SK-N-SH (cell line): ENCODE measurements at regions not wholly inside any gene's neighbourhood (a gene's known extent, or its start where the extent isn't known, plus 50 kb on each side); places are given as distances from the start of the nearest gene placed in this dataset.

Experiments used
- CTCF ChIA-PET: fragments of 300-600, 350-600 bp; formaldehyde crosslinking; extraction: SDS; loops from one replicate; lab custom pipeline; 2021; lab: Yijun Ruan, JAX
- POLR2A ChIA-PET: fragments of 350-600 bp; sonication (Branson Sonifier 250); formaldehyde crosslinking; extraction: SDS; loops from one replicate; lab custom pipeline; 2020; ENCODE audit warnings: antibody characterized with exemption, inconsistent platforms; lab: Yijun Ruan, JAX
- DNase-seq: peaks from one replicate; pipeline ENCODE4 v3.0.0; 2012
- H2AFZ ChIP-seq: fragments of 200-600 bp; sonication (generic); 2 replicates; pipeline ENCODE4 v1.8.1; 2016; ENCODE audit warnings: antibody characterized with exemption, mild to moderate bottlenecking, low read depth
- H3F3A ChIP-seq: fragments of 200-600 bp; sonication (generic); replicated peaks from 2 replicates; pipeline ENCODE3; 2016; ENCODE audit warnings: antibody characterized with exemption, mild to moderate bottlenecking; ENCODE audit not compliant: insufficient read depth
- H3K27ac ChIP-seq, 2 experiments: fragments of 200-500 bp in 1 of 2; fragments of 200-600 bp in 1 of 2; sonication (Bioruptor generic) in 1 of 2; sonication (generic), shearing (Covaris generic) in 1 of 2; 2 replicates each; pipeline versions ENCODE4 v1.5.1 to v1.6.1; 2014 to 2016; ENCODE audit warnings: low read depth in 2 of 2, inconsistent platforms in 1 of 2, low read length in 1 of 2, mild to moderate bottlenecking in 1 of 2, mixed read lengths in 1 of 2
- H3K27me3 ChIP-seq: fragments of 200-600 bp; sonication (generic), shearing (Covaris generic); 2 replicates; pipeline ENCODE4 v1.6.1; 2016; ENCODE audit warnings: mixed run types; ENCODE audit not compliant: insufficient read depth
- H3K36me3 ChIP-seq, 2 experiments: fragments of 200-500 bp in 1 of 2; fragments of 200-600 bp in 1 of 2; sonication (Bioruptor generic) in 1 of 2; sonication (generic) in 1 of 2; replicated peaks in 1 of 2; 2 replicates each; pipeline versions ENCODE3 to v1.5.1; 2014 to 2016; ENCODE audit warnings: low read length in 1 of 2, mild to moderate bottlenecking in 1 of 2; ENCODE audit not compliant: insufficient read depth in 2 of 2, control insufficient read depth in 1 of 2
- H3K4me1 ChIP-seq, 2 experiments: fragments of 200-500 bp in 1 of 2; fragments of 200-600 bp in 1 of 2; sonication (Bioruptor generic) in 1 of 2; sonication (generic), shearing (Covaris generic) in 1 of 2; 2 replicates each; pipeline versions ENCODE4 v1.5.1 to v1.6.1; 2014 to 2016; ENCODE audit warnings: low read depth in 1 of 2, low read length in 1 of 2, mixed run types in 1 of 2; ENCODE audit not compliant: insufficient read depth in 2 of 2, control insufficient read depth in 1 of 2
- H3K4me2 ChIP-seq: fragments of 200-600 bp; sonication (generic), shearing (Covaris generic); 2 replicates; pipeline ENCODE4 v1.6.1; 2017; ENCODE audit warnings: mixed run types
- H3K4me3 ChIP-seq, 2 experiments: fragments of 200-500 bp in 1 of 2; fragments of 200-600 bp in 1 of 2; sonication (Bioruptor generic) in 1 of 2; sonication (generic), shearing (Covaris generic) in 1 of 2; 2 replicates each; pipeline versions ENCODE4 v1.5.1 to v1.8.1; 2014 to 2016; ENCODE audit warnings: low read depth in 2 of 2, inconsistent platforms in 1 of 2, low read length in 1 of 2, mild to moderate bottlenecking in 1 of 2, mixed read lengths in 1 of 2, moderate library complexity in 1 of 2
- H3K79me2 ChIP-seq: fragments of 200-600 bp; sonication (generic); 2 replicates; pipeline ENCODE4 v1.8.1; 2017; ENCODE audit warnings: mild to moderate bottlenecking; ENCODE audit not compliant: insufficient read depth
- H3K9ac ChIP-seq: fragments of 200-600 bp; sonication (generic); 2 replicates; pipeline ENCODE4 v1.6.1; 2017; ENCODE audit warnings: mixed run types
- H3K9me2 ChIP-seq: fragments of 200-600 bp; sonication (generic); 2 replicates; pipeline ENCODE4 v1.6.1; 2017; ENCODE audit warnings: mixed run types
- H3K9me3 ChIP-seq: fragments of 200-600 bp; sonication (generic); 2 replicates; pipeline ENCODE4 v1.6.1; 2017; ENCODE audit warnings: mixed run types, mild to moderate bottlenecking, moderate library complexity
- H4K20me1 ChIP-seq: fragments of 200-600 bp; sonication (generic); 2 replicates; pipeline ENCODE4 v1.6.1; 2017; ENCODE audit warnings: mild to moderate bottlenecking, mixed run types; ENCODE audit not compliant: insufficient read depth
- CHD2 ChIP-seq: fragments of 150-350 bp; IDR thresholded peaks from 2 replicates; pipeline ENCODE4 v1.6.1; 2018; ENCODE audit warnings: low read length; ENCODE audit not compliant: partially characterized antibody
- EP300 ChIP-seq, 2 experiments: IDR thresholded peaks; 2 replicates each; pipeline versions ENCODE4 v1.4.0 to v1.6.1; 2012; ENCODE audit warnings: borderline replicate concordance in 1 of 2, low read depth in 1 of 2, low read length in 1 of 2
- FOSL2 ChIP-seq: IDR thresholded peaks from 2 replicates; pipeline ENCODE4 v1.4.0; 2012; ENCODE audit warnings: low read depth, mild to moderate bottlenecking, moderate library complexity, borderline replicate concordance
- FOXM1 ChIP-seq: IDR thresholded peaks from 2 replicates; pipeline ENCODE4 v1.4.0; 2012; ENCODE audit warnings: low read depth, mild to moderate bottlenecking
- GABPA ChIP-seq: IDR thresholded peaks from 2 replicates; pipeline ENCODE4 v1.4.0; 2012; ENCODE audit warnings: low read depth, mild to moderate bottlenecking
- MEF2A ChIP-seq: IDR thresholded peaks from 2 replicates; pipeline ENCODE4 v1.4.0; 2012; ENCODE audit warnings: low read depth, borderline replicate concordance
- MXI1 ChIP-seq: IDR thresholded peaks from 2 replicates; pipeline ENCODE4 v1.6.1; 2012; ENCODE audit warnings: mild to moderate bottlenecking, low read depth, low read length, improper control_type of control experiment
- NFIC ChIP-seq: IDR thresholded peaks from 2 replicates; pipeline ENCODE4 v1.4.0; 2012; ENCODE audit warnings: borderline replicate concordance
- POLR2AphosphoS5 ChIP-seq: IDR thresholded peaks from 2 replicates; pipeline ENCODE4 v1.6.1; 2012; ENCODE audit warnings: low read depth, low read length
- RAD21 ChIP-seq: IDR thresholded peaks from 2 replicates; pipeline ENCODE4 v1.6.1; 2012; ENCODE audit warnings: mild to moderate bottlenecking, low read length
- RFX5 ChIP-seq: IDR thresholded peaks from 2 replicates; pipeline ENCODE4 v1.6.1; 2012; ENCODE audit warnings: mild to moderate bottlenecking, improper control_type of control experiment, low read length
- SMC3 ChIP-seq: IDR thresholded peaks from 2 replicates; pipeline ENCODE4 v1.6.1; 2012; ENCODE audit warnings: low read depth, low read length, improper control_type of control experiment
- TAF1 ChIP-seq: IDR thresholded peaks from 2 replicates; pipeline ENCODE4 v1.6.1; 2012; ENCODE audit warnings: low read depth, mild to moderate bottlenecking, low read length, moderate library complexity, borderline replicate concordance
- WGBS: methylation state at CpG from one replicate; pipeline ENCODE4 v1.1.6; 2017; ENCODE audit warnings: low lambda C conversion rate; 5-methylcytosine and 5-hydroxymethylcytosine counted together
- TF ChIP-seq, protein P1 (sequence below): IDR thresholded peaks from 2 replicates; pipeline ENCODE4 v1.4.0; 2012; ENCODE audit warnings: low read depth, borderline replicate concordance
- TF ChIP-seq, protein P2 (sequence below): IDR thresholded peaks from 2 replicates; pipeline ENCODE4 v1.6.1; 2012; ENCODE audit warnings: mild to moderate bottlenecking, low read depth, low read length, moderate library complexity
- TF ChIP-seq, protein P3 (sequence below): IDR thresholded peaks from 2 replicates; pipeline ENCODE4 v1.4.0; 2012; ENCODE audit warnings: low read depth
- TF ChIP-seq, protein P4 (sequence below): fragments of 200-600 bp; sonication (generic); IDR thresholded peaks from 2 replicates; pipeline ENCODE4 v1.6.1; 2017; ENCODE audit warnings: antibody characterized with exemption, mild to moderate bottlenecking, moderate library complexity
- TF ChIP-seq, protein P5 (sequence below): fragments of 150-350 bp; IDR thresholded peaks from 2 replicates; pipeline ENCODE4 v1.6.1; 2017; ENCODE audit warnings: antibody characterized with exemption, low read length, low read depth, borderline replicate concordance

DNA sequence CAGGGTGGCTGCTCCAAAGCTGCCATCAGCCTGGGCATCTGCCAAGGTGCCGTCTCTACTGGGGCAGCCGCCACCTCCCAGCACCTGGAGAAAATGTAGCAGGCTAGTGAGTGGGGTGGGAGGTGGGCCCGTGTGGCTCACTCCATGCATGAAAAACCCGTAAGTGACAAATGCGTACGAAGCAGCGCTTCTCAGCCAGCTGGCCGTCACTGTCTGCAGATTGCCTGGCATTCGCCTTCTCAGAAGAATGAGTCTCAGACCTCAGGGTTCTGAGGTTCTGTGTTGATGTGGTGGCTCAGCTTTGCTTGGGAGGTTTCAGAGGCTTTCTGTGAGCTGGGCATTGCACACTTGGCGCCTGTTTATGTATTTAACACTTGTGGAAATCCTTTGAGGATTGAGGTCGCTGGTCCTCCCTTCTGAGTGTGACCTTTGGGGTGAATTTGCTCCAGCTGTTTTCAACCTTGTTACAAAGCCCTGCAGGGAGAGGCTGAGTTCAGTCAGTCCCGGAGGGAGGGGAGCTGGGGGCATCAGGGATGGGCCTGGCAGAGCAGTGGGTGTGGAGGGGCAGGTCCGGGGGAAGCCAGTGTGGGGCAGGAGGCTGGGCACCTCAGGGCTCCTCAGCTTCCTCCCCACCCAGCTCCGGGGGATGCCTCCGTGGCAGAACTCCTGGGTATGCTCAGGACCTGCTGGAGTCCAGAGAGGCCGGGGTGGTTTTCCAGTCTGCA is 977.0 kb downstream of the TBC1D22A start (continued):
- TF ChIP-seq, protein P1, sequence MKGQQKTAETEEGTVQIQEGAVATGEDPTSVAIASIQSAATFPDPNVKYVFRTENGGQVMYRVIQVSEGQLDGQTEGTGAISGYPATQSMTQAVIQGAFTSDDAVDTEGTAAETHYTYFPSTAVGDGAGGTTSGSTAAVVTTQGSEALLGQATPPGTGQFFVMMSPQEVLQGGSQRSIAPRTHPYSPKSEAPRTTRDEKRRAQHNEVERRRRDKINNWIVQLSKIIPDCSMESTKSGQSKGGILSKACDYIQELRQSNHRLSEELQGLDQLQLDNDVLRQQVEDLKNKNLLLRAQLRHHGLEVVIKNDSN, result no peak
- TF ChIP-seq MXI1 (no peak), TAF1 (no peak)

DNA sequence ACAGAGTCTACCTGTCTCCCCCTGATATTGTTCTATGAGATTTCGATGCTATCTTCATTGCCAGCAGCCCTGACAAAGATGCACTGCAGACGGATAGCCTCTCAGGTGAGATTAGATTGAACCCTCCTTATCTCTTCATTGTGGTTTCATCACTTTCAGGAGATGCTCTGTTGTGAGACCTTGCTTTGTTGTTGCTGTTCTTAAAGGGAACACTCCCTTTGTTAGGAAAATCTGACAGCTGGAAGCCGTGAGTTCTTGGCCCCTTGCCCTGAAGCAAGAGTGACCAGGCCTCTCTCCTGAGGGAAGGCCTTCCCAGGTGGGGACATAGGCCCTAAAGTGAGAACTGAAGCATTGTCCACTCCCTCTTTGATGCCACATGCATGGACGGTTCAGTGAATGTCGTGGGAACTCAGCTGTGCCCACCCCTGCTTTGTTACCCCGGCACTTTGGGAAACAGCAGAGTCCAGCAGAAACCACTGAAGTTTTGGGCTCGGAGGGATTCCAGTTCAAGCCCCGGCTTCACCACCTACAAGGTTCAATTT is 976.1 kb downstream of the TBC1D22A start:
- H3F3A ChIP-seq, result no peaks in the 10 kb centered on the region
- POLR2A ChIA-PET, result no interaction called here
- H3K9me3 ChIP-seq, result no peaks in the 10 kb centered on the region
- DNase-seq, result no peak
- 42% methylated on average over 8 of the region's 8 CpGs for WGBS
- no peak overlapping the region for H3K4me2 ChIP-seq
- CTCF ChIA-PET, result no interaction called here
- H3K9ac ChIP-seq, result no peak overlapping the region
- no peaks in the 10 kb centered on the region for H3K36me3 ChIP-seq
- no peaks in the 10 kb centered on the region for H4K20me1 ChIP-seq
- H3K4me1 ChIP-seq, result no peaks in the 10 kb centered on the region
- no peaks in the 10 kb centered on the region for H3K79me2 ChIP-seq
- no peaks in the 10 kb centered on the region for H3K9me2 ChIP-seq
- TF ChIP-seq FOXM1 (no peak), GABPA (no peak), CHD2 (no peak), POLR2AphosphoS5 (no peak), TAF1 (no peak), RFX5 (no peak), MEF2A (no peak), RAD21 (no peak), NFIC (no peak), FOSL2 (no peak), EP300 (IDR thresholded peaks at IDR 0.05; ENCODE audit: borderline replicate concordance in 1 of 2, low read depth in 1 of 2, low read length in 1 of 2) (no peak), SMC3 (no peak)
- TF ChIP-seq, protein P2, sequence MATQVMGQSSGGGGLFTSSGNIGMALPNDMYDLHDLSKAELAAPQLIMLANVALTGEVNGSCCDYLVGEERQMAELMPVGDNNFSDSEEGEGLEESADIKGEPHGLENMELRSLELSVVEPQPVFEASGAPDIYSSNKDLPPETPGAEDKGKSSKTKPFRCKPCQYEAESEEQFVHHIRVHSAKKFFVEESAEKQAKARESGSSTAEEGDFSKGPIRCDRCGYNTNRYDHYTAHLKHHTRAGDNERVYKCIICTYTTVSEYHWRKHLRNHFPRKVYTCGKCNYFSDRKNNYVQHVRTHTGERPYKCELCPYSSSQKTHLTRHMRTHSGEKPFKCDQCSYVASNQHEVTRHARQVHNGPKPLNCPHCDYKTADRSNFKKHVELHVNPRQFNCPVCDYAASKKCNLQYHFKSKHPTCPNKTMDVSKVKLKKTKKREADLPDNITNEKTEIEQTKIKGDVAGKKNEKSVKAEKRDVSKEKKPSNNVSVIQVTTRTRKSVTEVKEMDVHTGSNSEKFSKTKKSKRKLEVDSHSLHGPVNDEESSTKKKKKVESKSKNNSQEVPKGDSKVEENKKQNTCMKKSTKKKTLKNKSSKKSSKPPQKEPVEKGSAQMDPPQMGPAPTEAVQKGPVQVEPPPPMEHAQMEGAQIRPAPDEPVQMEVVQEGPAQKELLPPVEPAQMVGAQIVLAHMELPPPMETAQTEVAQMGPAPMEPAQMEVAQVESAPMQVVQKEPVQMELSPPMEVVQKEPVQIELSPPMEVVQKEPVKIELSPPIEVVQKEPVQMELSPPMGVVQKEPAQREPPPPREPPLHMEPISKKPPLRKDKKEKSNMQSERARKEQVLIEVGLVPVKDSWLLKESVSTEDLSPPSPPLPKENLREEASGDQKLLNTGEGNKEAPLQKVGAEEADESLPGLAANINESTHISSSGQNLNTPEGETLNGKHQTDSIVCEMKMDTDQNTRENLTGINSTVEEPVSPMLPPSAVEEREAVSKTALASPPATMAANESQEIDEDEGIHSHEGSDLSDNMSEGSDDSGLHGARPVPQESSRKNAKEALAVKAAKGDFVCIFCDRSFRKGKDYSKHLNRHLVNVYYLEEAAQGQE, result no peak
- TF ChIP-seq, protein P3, sequence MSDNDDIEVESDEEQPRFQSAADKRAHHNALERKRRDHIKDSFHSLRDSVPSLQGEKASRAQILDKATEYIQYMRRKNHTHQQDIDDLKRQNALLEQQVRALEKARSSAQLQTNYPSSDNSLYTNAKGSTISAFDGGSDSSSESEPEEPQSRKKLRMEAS, result no peak
- TF ChIP-seq, protein P4, sequence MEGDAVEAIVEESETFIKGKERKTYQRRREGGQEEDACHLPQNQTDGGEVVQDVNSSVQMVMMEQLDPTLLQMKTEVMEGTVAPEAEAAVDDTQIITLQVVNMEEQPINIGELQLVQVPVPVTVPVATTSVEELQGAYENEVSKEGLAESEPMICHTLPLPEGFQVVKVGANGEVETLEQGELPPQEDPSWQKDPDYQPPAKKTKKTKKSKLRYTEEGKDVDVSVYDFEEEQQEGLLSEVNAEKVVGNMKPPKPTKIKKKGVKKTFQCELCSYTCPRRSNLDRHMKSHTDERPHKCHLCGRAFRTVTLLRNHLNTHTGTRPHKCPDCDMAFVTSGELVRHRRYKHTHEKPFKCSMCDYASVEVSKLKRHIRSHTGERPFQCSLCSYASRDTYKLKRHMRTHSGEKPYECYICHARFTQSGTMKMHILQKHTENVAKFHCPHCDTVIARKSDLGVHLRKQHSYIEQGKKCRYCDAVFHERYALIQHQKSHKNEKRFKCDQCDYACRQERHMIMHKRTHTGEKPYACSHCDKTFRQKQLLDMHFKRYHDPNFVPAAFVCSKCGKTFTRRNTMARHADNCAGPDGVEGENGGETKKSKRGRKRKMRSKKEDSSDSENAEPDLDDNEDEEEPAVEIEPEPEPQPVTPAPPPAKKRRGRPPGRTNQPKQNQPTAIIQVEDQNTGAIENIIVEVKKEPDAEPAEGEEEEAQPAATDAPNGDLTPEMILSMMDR, result no peak
- TF ChIP-seq, protein P5, sequence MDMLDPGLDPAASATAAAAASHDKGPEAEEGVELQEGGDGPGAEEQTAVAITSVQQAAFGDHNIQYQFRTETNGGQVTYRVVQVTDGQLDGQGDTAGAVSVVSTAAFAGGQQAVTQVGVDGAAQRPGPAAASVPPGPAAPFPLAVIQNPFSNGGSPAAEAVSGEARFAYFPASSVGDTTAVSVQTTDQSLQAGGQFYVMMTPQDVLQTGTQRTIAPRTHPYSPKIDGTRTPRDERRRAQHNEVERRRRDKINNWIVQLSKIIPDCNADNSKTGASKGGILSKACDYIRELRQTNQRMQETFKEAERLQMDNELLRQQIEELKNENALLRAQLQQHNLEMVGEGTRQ, result no peak
- H3K27me3 ChIP-seq, result no peaks in the 10 kb centered on the region
- H2AFZ ChIP-seq, result no peak overlapping the region
- no peak overlapping the region for H3K27ac ChIP-seq
- H3K4me3 ChIP-seq, result no peak overlapping the region
